WTC11 (cell line): ENCODE measurements at regions not wholly inside any gene's neighbourhood (a gene's known extent, or its start where the extent isn't known, plus 50 kb on each side); places are given as distances from the start of the nearest gene placed in this dataset.

Source experiments
- ATAC-seq: fragments of 200-7000 bp; cut with Tn5 transposase; 2 replicates; pipeline ENCODE4 v1.10.0; 2021; ENCODE audit warnings: mild to moderate bottlenecking, moderate library complexity
- CTCF ChIA-PET: fragments of 300-600 bp; sonication (Branson Sonifier 250); formaldehyde crosslinking; loops from one replicate; lab custom pipeline; 2021; ENCODE audit warnings: antibody characterized with exemption; lab: Charles Lee
- POLR2A ChIA-PET: fragments of 350-600 bp; sonication (Branson Sonifier 250); formaldehyde crosslinking; loops from one replicate; lab custom pipeline; 2021; ENCODE audit warnings: antibody characterized with exemption; lab: Charles Lee
- DNase-seq: peaks from one replicate; pipeline ENCODE4 v3.0.0; 2021; ENCODE audit warnings: low spot score
- H3K27ac Mint-ChIP-seq: 2 replicates; pipeline ENCODE4 v1.8.0; 2021; ENCODE audit warnings: mixed read lengths
- H3K27me3 Mint-ChIP-seq: 2 replicates; pipeline ENCODE4 v1.8.0; 2021; ENCODE audit warnings: low read depth, mild to moderate bottlenecking, moderate library complexity, mixed read lengths
- H3K36me3 Mint-ChIP-seq: 2 replicates; pipeline ENCODE4 v1.8.0; 2021; ENCODE audit warnings: mixed read lengths
- H3K4me1 Mint-ChIP-seq: 2 replicates; pipeline ENCODE4 v1.8.0; 2022; ENCODE audit warnings: mixed read lengths
- H3K4me3 Mint-ChIP-seq: 2 replicates; pipeline ENCODE4 v1.8.0; 2021; ENCODE audit warnings: mild to moderate bottlenecking, moderate library complexity, mixed read lengths
- H3K9me3 Mint-ChIP-seq: 2 replicates; pipeline ENCODE4 v1.8.0; 2021; ENCODE audit warnings: mixed read lengths
- AR ChIP-seq: fragments of 250-450 bp; sonication (Bioruptor Pico); IDR thresholded peaks from 2 replicates; pipeline ENCODE4 v1.9.0; 2021; ENCODE audit warnings: mild to moderate bottlenecking
- ARID4B ChIP-seq: sonication (generic); formaldehyde crosslinking; IDR thresholded peaks from 2 replicates; pipeline ENCODE4 v1.8.0; 2023; ENCODE audit warnings: missing genetic modification reagents, mild to moderate bottlenecking, borderline replicate concordance
- ERG ChIP-seq: fragments of 250-450 bp; sonication (Bioruptor Pico); IDR thresholded peaks from 2 replicates; pipeline ENCODE4 v1.8.0; 2021; ENCODE audit warnings: mild to moderate bottlenecking
- FOXJ3 ChIP-seq: sonication (generic); formaldehyde crosslinking; IDR thresholded peaks from 2 replicates; pipeline ENCODE4 v1.9.0; 2021; ENCODE audit warnings: missing genetic modification reagents, mild to moderate bottlenecking, borderline replicate concordance
- GABPB1 ChIP-seq: sonication (generic); formaldehyde crosslinking; IDR thresholded peaks from 2 replicates; pipeline ENCODE4 v1.8.1; 2023; ENCODE audit warnings: mild to moderate bottlenecking, missing genetic modification reagents
- IRF1 ChIP-seq: sonication (generic); formaldehyde crosslinking; IDR thresholded peaks from 2 replicates; pipeline ENCODE4 v1.8.0; 2023; ENCODE audit warnings: missing genetic modification reagents
- JUN ChIP-seq: sonication (generic); formaldehyde crosslinking; IDR thresholded peaks from 2 replicates; pipeline ENCODE4 v1.8.0; 2023; ENCODE audit warnings: mild to moderate bottlenecking, missing genetic modification reagents
- KAT7 ChIP-seq: sonication (generic); formaldehyde crosslinking; IDR thresholded peaks from 2 replicates; pipeline ENCODE4 v1.8.1; 2023; ENCODE audit warnings: missing genetic modification reagents, mild to moderate bottlenecking, borderline replicate concordance
- NR3C1 ChIP-seq: sonication (generic); formaldehyde crosslinking; conservative IDR thresholded peaks from 2 replicates; pipeline ENCODE4 v1.8.1; 2023; ENCODE audit warnings: low read depth, mild to moderate bottlenecking, missing genetic modification reagents
- OVOL2 ChIP-seq: fragments of 250-450 bp; sonication (Bioruptor Pico); IDR thresholded peaks from 2 replicates; pipeline ENCODE4 v1.9.0; 2021; ENCODE audit warnings: mild to moderate bottlenecking, borderline replicate concordance
- ZBTB21 ChIP-seq: sonication (generic); formaldehyde crosslinking; IDR thresholded peaks from 2 replicates; pipeline ENCODE4 v1.8.1; 2023; ENCODE audit warnings: mild to moderate bottlenecking, missing genetic modification reagents, borderline replicate concordance
- ZNF121 ChIP-seq: sonication (generic); formaldehyde crosslinking; IDR thresholded peaks from 2 replicates; pipeline ENCODE4 v1.8.0; 2023; ENCODE audit warnings: missing genetic modification reagents
- ZNF263 ChIP-seq: sonication (generic); formaldehyde crosslinking; IDR thresholded peaks from 2 replicates; pipeline ENCODE4 v1.8.1; 2022; ENCODE audit warnings: low read depth, mild to moderate bottlenecking, moderate library complexity, missing genetic modification reagents
- ZNF317 ChIP-seq: sonication (generic); formaldehyde crosslinking; IDR thresholded peaks from 2 replicates; pipeline ENCODE4 v1.8.1; 2023; ENCODE audit warnings: low read depth, mild to moderate bottlenecking, moderate library complexity, missing genetic modification reagents, borderline replicate concordance
- ZNF396 ChIP-seq: fragments of 250-450 bp; sonication (Bioruptor Pico); IDR thresholded peaks from 2 replicates; pipeline ENCODE4 v1.8.0; 2021; ENCODE audit warnings: mild to moderate bottlenecking, moderate library complexity, borderline replicate concordance
- ZNF512 ChIP-seq: sonication (generic); formaldehyde crosslinking; IDR thresholded peaks from 2 replicates; pipeline ENCODE4 v1.8.1; 2022; ENCODE audit warnings: missing genetic modification reagents, borderline replicate concordance
- ZNF671 ChIP-seq: fragments of 250-450 bp; sonication (Bioruptor Pico); IDR thresholded peaks from 2 replicates; pipeline ENCODE4 v1.8.0; 2021; ENCODE audit warnings: mild to moderate bottlenecking

GRCh38 chr3:82773207-82773606, 1011.8 kb upstream of the GBE1 start:
- H3K4me3 Mint-ChIP-seq: no peak overlapping the region
- no peaks in the 10 kb centered on the region; the same call in 1 of the 2 replicates for H3K27me3 Mint-ChIP-seq
- H3K36me3 Mint-ChIP-seq: peaks cover 7% of the 10 kb centered on the region
- POLR2A ChIA-PET: no interaction called here
- H3K9me3 Mint-ChIP-seq: peaks cover 11% of the 10 kb centered on the region
- H3K4me1 Mint-ChIP-seq: no peaks in the 10 kb centered on the region; the same call in 1 of the 2 replicates
- CTCF ChIA-PET: no interaction called here
- ATAC-seq (no peak), DNase-seq (no peak)
- no peak overlapping the region for H3K27ac Mint-ChIP-seq
- TF ChIP-seq ZBTB21 (CRISPR knock-in tag) (no peak), ZNF121 (CRISPR knock-in tag) (no peak), AR (no peak), OVOL2 (CRISPR knock-in tag) (no peak), ZNF396 (CRISPR knock-in tag) (no peak), ARID4B (CRISPR knock-in tag) (no peak), ERG (CRISPR knock-in tag) (no peak), GABPB1 (no peak), NR3C1 (CRISPR knock-in tag) (no peak), ZNF263 (CRISPR knock-in tag) (no peak), JUN (no peak), KAT7 (CRISPR knock-in tag) (no peak), ZNF317 (CRISPR knock-in tag) (no peak), ZNF671 (CRISPR knock-in tag) (no peak), ZNF512 (CRISPR knock-in tag) (no peak), FOXJ3 (no peak), IRF1 (CRISPR knock-in tag) (no peak)
- TF ChIP-seq, all 79 proteins: peak for 0
